Muscle of arm (tissue), 1 donor: ENCODE measurements at regions not wholly inside any gene's neighbourhood (a gene's known extent, or its start where the extent isn't known, plus 50 kb on each side); places are given as distances from the start of the nearest gene placed in this dataset.

Experiments
- DNase-seq: peaks from one replicate; pipeline ENCODE4 v3.0.0-alpha.2; 2013

DNA sequence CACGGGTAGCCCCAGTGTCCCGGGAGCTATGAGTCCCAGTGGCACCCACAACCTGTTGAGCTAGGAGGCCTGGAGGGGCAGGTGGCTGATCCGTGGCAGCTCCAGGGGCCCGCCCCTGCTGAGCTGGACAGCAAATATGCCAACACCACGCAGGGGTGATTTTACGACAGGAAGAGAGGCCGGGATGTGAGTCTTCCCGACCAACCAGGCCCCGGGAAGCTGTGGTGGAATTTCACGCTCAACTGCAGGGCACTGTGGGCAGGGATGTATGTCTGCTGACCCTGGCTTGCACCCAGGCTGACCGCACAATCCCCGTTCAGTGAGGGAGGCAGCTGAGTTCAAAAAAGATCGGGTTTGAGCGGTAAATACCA lies 183.9 kb downstream of the ERMARD start:
- no peak for DNase-seq

DNA sequence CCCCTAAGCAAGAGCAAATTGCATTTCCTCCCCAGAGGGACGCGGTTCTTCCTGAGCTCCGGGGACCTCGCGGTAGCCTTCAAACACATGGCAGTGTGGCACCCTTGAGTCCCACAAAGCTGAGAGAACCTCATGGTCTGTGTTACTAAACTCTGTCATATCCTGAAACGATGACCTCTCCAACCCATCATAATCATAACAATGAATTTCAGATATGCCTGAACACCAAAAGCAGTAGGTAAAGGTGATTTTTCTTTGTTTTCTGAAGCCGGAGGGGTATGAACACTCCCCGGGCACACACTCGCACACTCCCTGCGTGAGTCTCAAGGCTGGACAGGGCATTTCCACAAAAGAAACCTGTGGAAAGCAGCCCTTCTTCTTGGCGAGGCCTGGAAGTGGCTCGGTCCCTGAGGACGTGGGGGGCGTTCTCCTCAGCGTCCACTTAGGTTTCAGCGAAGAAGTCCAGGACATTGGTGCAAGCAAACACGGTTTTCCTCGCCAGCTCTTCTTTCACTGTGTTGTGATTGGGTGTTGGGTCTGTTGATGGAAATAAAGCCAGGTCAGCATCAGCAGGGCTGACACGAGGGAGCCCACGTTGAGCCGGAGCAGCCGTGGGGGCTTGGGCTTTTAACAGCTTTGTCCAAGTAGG lies 183.4 kb downstream of the ERMARD start:
- no peak for DNase-seq

DNA sequence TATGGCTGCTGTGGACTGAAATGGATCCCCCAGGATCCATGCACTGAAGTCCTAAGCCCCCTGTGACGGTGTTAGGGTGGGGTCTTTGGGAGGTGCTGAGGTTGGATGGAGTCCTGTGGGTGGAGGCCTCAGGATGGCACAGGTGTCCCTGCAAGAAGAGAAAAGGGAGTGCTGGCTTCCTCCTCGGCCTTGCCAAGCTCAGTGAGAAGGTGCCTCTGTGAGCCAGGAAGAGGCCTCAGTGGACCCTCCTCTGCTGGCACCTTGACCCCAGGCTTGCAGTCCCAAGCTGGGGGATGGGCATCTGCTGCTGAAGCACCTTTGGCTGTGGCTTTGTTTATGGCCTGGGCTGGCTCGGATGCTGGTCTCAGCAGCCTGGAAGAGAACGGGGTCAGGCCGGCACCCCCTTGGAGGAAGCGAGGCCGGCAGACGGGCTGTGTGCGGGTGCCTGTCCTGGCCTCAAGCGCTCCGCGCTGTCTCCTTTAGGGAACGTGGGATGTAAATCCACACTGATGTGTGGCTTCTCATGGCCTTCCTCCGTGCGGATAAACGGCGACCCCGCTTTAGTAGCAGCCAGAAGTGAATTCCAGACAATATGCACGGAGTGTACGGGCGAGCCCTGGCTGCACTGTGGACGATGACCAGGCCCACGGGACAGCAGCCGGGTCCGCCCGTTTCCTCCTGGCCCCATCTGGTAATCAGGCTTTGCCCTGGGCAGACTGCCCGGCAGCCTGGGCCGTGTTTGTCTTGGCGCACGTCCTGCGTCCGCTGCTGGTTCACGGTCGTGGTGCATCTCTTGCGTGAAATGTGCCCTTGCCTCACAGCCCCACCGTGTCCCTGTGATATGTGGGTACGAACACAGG lies 182.6 kb downstream of the ERMARD start:
- DNase-seq: no peak

DNA sequence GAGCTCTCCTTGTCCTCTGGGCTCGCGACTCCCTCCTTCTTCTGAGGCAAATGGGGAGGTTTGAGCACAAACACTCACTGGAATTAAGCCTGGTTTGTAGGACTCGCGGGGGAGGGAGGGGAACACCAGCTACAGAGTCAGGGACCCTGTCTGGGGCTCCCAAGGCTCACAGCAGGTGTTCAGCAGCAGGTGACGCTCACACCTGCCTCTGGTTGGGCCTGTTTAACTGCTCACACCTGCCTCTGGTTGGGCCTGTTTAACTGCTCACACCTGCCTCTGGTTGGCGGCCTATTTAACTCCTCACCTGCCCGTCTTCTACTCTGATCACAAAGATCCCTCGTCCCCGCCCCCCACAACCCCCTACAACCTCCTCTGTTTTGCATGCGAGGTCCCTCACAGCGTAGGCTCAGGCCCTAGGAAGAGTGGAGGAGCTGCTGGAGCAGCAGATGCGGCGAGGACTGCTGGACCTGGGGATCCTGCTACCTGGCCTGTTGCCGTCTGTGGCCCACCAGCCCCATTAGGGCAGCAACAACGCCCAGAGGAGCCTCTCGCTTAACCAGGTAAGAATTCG lies 181.9 kb downstream of the ERMARD start:
- no peak for DNase-seq

DNA sequence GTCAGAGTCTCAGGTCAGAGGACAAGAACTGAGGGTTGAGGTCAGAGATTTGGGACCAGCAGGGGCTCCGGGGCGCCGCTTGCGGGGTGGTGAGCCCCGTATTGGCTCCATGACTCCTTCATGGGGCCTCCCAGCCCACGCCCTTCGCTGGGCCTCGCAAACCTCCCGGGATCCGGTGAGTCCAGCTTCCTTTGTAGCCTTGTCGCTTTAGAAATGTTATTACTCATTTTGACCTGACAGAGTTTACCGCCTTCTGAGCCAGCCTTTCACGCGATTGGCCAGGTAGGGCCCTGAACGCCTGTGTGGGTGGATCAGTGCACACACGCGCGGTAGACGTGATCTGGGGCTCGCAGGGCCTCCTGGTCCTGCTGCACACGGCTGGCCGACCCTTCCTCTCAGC lies 181.1 kb downstream of the ERMARD start:
- DNase-seq: no peak

DNA sequence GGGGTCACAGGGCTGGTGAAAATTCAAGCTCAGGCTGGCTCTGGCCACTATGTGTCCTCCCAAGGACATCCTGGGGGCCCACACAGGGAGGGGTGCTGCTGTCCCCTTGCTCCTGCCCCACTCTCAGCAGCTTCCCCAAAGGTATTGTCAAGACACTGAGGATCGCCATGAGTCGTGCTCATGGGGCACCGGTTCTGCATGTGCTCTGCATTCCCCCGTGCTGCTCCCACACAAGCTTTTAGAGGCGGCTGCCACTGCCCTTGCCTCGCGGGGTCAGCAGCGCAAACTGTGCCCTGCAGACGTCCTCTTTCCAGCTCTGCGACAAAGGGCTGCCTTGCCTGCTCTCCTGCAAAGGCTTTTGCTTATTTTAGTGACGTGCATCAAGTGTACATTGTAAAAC lies 179.8 kb downstream of the ERMARD start:
- no peak for DNase-seq

DNA sequence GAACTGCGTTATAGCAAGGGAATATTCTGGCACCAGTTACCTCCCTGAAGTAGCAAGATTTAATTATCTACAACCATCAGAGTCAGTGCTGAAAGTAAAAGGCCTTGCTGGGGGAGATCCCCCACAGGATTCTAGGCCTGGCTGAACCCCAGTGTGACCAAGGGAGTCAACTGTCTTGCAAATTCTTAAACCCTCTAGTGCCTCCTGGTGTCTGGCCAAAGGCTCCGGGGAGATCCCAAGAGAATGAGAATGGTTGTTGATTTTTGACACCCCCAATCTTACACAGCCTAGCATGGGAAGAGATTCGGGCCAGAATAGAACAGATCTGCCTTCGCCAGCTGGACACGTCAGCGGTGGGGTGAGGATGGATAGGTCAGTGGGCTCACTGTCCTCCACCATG lies 179.4 kb downstream of the ERMARD start:
- DNase-seq: no peak

DNA sequence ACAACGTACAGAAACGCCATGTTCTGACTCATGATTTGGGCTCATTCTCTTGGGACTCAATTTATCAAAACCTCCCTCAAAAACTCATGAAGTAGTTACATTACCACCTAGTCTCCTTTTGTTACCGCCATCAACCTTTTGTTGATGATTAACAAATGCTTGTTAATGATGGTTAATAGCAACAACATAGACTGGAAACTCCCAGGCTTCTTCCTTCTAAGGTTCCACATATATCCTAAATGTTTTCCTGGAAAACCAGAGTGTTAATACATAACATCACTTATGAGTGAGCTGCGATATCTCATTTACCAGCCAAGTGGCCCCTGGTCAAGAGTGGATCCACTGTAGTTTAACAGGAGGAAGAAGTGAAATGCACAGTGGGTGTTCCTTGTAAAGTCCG lies 176.3 kb downstream of the ERMARD start:
- DNase-seq: no peak

DNA sequence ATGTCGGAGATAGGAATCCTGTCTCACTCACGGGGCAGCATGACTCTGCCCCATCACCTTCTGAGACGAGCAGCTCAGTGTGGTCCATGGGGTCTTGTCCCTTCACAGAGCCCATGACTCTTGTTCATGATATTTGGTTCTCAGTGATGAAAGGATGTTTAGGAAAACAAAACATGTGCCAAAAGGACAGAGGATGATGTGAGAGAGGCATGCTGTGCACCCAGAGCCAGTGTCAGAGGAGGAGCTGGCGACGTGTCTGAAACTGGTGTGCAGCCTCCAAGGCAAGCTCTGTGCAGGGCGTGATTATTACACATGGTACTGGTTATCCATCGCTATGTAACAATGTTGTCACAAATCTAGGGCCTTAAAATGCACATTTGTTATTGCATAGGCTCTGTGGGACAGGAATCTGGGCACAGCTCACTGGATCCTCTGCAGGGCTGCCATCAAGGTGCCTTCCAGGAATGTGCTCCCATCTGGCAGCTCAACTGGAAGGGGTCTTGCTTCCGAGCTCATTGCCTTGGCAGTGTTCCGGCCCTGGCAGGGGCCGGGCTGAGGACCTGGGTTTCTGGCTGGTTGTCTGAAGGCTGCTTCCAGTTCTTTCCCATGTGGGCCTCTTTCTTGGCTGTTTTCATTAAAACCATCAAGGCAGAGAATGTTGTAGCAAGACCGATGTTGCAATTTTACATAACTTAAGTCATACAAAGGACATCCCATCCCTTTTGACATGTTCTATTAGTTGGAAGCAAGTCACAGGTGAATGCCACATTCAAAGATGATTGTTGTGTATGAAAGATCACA lies 175.4 kb downstream of the ERMARD start:
- DNase-seq: no peak

DNA sequence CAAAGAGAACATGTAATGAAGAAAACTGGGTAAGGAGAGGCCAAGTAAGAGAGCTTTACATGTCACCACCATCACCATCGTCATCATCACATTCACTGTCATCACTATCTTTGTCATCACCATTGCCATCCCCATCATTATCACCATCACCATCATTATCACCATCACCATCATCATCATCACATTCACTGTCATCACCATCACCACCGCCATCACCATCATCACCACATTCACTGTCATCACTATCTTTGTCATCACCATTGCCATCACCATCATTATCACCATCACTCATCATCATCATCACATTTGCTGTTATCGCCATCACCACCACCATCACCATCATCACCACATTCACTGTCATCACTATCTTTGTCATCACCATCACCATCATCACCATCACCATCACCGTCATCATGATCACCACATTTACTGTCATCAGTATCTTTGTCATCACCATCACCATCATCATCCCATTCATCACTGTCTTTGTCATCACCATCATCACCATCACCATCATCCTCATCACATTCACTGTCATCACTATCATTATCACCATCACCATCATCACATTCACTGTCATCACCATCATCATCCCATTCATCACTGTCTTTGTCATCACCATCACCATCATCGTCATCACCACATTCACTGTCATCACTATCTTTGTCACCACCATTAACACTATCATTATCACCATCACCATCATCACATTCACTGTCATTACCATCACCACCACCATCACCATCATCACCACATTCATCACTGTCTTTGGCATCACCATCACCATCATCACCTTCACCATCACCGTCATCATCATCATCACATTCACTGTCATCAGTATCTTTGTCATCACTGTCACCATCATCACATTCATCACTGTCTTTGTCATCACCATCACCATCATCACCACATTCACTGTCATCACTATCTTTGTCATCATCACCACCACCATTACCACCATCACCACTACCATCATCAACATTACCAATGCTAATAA lies 172.3 kb downstream of the ERMARD start:
- no peak for DNase-seq

DNA sequence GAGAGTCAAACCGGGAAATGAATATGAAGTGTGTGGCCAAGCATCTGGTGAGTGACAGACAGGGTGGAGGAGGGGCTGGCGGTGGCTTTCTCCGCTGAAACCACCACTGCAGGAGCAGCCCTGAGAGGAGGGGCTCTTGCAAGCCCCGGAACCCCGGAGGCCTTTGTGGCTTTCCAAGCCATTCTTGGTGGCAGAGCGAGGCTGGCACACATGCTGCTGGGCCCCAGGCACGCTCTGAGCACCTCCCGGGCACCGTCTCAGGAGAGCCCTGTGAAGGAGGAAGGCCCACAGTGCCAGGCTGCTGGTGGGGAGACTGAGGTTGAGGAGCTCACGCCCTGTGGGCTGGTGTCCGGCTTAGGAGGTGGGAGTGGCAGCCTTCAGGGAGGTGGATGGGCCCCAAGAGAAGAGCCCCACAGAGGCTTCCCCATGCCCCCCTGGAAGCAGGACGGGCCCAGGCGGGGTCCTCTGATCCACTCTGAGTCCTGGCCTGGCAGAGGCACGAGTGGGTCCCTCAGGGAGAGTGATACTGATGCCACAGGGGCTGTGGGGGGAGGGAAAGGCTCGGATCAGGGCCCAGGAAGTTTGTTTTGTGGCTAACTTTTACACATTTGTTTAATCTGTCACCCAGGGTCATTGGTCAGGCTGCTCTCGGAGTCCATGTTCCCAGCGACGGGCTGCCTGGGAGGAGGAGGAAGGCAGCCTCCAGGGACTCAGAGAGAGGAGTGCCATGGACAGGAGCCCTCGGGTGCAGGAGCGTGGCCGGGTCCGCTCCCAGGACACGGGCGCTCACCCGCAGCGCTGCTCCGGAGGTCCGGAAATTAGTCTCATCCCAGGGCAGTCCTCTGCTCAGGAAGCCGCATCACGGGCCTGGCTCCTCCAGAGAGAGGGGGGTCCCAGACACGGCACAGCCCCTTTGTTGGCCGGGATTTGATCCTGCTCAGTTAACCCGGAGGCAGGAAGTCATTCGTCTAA lies 170.7 kb downstream of the ERMARD start:
- no peak for DNase-seq

DNA sequence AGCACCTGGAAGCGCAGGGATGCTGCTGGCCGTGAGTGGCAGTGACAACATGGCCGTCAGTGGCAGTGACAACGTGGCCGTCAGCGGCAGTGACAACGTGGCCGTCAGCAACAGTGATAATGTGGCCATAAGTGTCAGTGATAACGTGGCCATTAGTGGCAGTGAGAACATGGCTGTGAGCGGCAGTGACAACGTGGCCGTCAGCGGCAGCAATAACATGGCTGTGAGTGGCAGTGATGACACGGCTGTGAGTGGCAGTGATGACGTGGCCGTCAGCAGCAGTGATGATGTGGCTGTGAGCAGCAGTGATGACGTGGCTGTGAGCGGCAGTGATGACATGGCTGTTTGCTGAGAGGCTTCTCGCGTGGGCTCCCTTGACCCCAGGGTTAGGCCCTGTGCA lies 169.8 kb downstream of the ERMARD start:
- no peak for DNase-seq

DNA sequence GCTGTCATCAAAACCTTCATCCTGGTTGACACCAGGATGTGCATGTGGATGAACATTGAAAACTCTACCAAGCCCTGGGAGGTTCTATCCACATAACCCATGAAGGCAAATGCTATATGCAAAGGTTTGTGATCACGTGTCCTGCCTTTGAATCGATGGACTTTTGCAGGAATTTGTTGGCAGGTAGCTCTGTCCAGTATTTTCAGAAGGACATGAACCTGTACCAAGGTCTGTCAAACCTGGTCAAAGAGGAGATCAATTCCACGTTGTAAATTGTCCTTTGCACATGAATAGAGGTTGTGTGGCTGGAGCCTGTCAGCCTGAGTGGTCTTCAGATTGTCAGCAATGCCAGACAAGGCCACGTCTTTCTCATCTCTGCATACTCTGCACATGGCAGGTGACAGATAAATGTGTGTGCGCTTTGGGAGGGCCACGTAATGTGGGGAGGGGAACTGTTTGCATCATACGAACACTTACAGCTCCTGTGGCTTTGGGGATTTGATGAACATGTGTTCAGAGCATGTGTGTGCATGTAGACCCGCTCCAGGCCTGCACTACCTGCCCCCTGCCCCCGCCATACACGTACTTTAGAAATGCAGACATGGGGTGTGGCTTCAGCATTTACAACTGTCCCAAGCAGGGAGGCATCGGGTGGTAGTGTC lies 169.1 kb downstream of the ERMARD start:
- no peak for DNase-seq

DNA sequence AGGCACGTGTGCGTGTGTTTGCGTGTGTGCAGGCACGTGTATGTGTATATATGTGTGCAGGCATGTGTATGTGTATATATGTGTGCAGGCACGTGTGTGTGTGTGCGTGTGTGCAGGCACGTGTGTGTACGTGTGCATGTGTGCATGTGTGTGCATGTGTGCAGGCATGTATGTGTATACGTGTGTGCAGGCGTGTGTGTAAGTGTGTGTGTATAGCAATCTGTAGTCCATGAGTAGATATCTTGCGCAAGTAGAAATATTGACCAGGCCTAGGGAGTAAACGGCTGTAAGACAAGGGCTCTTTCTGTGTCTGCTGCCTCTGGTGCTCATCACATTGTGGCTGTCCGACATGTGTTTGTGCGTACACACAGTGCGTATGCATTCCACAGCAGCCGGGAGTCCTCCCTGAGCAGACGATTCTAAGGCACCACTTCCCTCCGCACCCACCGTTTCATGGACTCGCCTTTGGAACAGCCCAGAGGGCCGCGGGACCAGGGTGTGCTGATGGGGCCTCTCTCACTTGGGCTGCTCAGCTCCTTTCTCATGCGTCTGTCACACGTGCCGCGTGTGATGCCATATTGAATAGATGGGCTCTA lies 167.6 kb downstream of the ERMARD start:
- no peak for DNase-seq

DNA sequence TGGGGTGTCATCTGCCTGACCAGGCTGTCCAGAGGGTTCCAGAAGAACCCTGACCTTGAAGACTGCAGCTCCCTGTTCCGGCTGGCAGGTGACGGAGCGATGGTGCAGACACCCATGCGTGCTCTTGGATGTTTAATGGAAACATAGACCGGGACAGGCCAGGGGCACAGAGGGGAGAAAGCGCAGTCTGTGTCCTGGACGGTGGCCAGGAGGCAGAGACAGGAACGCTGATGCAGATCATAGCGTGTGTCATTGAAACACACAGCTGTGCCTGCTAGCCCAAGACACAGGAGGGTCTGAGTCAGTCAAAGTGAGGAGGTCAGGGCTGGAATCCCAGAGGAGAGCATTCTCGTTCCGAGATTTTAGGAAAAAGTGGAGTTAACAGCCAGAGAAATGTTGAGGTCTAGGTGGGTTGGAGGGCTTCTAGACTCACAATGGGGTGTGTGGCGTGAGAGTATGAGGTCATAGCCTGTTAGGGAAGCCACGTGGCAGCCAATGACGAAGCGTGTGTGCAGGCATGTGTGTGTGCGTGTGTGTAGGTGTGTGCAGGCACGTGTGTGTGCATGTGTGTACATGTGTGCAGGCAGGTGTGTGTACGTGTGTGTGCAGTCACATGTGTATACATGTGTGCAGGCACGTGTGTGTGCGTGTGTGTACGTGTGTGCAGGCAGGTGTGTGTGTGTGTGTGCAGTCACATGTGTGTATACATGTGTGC lies 167.0 kb downstream of the ERMARD start:
- DNase-seq: no peak

DNA sequence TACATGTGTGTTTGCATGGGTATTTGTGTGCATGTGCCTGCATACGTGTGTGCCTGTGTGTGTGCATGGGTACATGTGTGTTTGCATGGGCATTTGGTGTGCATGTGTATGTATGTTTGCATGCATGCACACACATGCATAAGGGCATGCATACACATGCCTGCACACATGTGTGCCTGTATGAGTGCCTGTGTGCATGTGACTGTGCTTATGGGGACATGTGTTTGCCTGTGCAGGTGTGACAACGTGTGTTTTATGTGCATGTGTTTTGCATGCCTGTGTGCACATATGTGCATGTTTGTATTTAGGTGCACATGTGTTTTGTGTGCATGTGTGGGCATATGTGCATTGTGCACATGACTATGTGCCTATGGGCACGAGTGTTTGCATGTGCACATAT lies 165.7 kb downstream of the ERMARD start:
- no peak for DNase-seq

DNA sequence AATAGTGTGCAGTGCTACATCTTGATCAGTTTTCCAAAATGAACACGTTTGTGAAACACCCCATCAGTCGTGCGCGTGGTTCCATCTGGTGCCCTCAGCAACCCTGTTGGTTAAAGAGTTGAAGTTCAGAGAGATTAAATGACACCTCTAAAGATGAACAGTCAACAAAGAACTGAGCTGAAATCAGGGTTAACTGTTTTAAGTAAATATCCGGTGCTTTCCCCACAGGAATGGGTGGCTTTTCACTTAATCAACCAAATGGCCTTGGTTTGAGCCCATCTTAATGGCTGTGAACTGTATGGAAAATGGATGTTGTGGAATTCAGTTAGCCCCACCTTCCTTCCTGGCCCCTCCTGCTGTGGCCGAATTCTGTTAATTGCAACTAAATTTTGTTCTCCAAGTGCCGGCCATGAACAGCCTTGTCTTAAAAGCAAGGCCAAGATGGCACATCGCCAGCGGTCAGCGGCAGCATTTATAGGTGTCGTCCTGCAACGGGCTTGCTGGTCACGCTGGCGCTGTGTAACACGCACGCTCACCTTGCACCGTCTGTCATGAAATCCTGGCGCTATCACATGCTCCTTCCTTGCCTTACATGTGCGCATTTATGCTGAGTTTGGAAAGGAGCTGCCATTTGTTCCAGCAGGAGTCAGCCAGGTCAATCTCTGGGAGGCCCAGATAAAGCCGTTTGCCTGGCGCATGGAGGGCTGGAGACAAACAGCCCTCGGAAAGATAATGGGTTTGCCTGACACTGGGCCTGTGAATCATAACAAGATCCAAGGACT lies 164.5 kb downstream of the ERMARD start:
- no peak for DNase-seq
